Osteoblast (primary cell): ENCODE measurements at regions not wholly inside any gene's neighbourhood (a gene's known extent, or its start where the extent isn't known, plus 50 kb on each side); places are given as distances from the start of the nearest gene placed in this dataset.
A peak's percentile ranks its signal among the peaks of the same experiment; 100 is the strongest.

Experiments used
- DNase-seq: peaks from one replicate; pipeline ENCODE4 v3.0.0; 2011; ENCODE audit warnings: low spot score, mixed read lengths; ENCODE audit not compliant: insufficient read length; ENCODE audit errors: missing footprints
- H2AFZ ChIP-seq: 2 replicates; pipeline ENCODE4 v1.6.0; 2011; ENCODE audit warnings: mild to moderate bottlenecking, low read length
- H3K27ac ChIP-seq: 2 replicates; pipeline ENCODE4 v1.5.1; 2011; ENCODE audit warnings: mild to moderate bottlenecking, low read depth, low read length, moderate library complexity
- H3K27me3 ChIP-seq: 2 replicates; pipeline ENCODE4 v1.6.0; 2012; ENCODE audit warnings: mild to moderate bottlenecking, control low read depth, inconsistent platforms, low read length, moderate library complexity; ENCODE audit not compliant: insufficient read depth
- H3K36me3 ChIP-seq: 2 replicates; pipeline ENCODE4 v1.5.1; 2011; ENCODE audit warnings: mild to moderate bottlenecking, low read length, control low read depth, moderate library complexity; ENCODE audit not compliant: insufficient read depth
- H3K4me1 ChIP-seq: 2 replicates; pipeline ENCODE4 v1.5.1; 2011; ENCODE audit warnings: mild to moderate bottlenecking, low read length, control low read depth, moderate library complexity; ENCODE audit not compliant: insufficient read depth
- H3K4me2 ChIP-seq: 2 replicates; pipeline ENCODE4 v1.6.0; 2011; ENCODE audit warnings: mild to moderate bottlenecking, low read length; ENCODE audit not compliant: insufficient read depth
- H3K4me3 ChIP-seq: fragments of 200-600 bp; sonication (generic); 3 replicates; pipeline ENCODE4 v1.5.1; 2012; ENCODE audit warnings: mild to moderate bottlenecking, low read length, inconsistent platforms; ENCODE audit not compliant: insufficient read depth
- H3K79me2 ChIP-seq: 2 replicates; pipeline ENCODE4 v1.6.0; 2012; ENCODE audit warnings: mild to moderate bottlenecking, low read length, control low read depth, inconsistent platforms; ENCODE audit not compliant: insufficient read depth
- H3K9me3 ChIP-seq: 2 replicates; pipeline ENCODE4 v1.5.1; 2011; ENCODE audit warnings: low read depth, low read length, control low read depth
- H4K20me1 ChIP-seq: 2 replicates; pipeline ENCODE4 v1.6.0; 2012; ENCODE audit warnings: mild to moderate bottlenecking, low read length, control low read depth; ENCODE audit not compliant: insufficient read depth
- CTCF ChIP-seq: IDR thresholded peaks from 2 replicates; pipeline ENCODE4 v1.5.1; 2011; ENCODE audit warnings: mild to moderate bottlenecking, low read depth, low read length, moderate library complexity; ENCODE audit errors: extremely low read depth

- DNase-seq: no peak
- H3K36me3 ChIP-seq: no peaks in the 10 kb centered on the region
These were observed 890.2 kb upstream of the ZEB2 start for GRCh38 chr2:145410086-145410485.

GRCh38 chr2:145408980-145409379 is 889.1 kb upstream of the ZEB2 start:
- H3K27me3 ChIP-seq: no peaks in the 10 kb centered on the region
- DNase-seq: no peak
- H4K20me1 ChIP-seq: no peaks in the 10 kb centered on the region
- H3K27ac ChIP-seq: no peak overlapping the region
- H3K9me3 ChIP-seq: no peaks in the 10 kb centered on the region
- no peaks in the 10 kb centered on the region for H3K79me2 ChIP-seq
- no peak for TF ChIP-seq CTCF
- no peak overlapping the region for H3K4me2 ChIP-seq
- no peak overlapping the region for H3K4me3 ChIP-seq
- no peak overlapping the region for H2AFZ ChIP-seq
- H3K4me1 ChIP-seq: no peaks in the 10 kb centered on the region
- H3K36me3 ChIP-seq: no peaks in the 10 kb centered on the region

More at GRCh38 chr2:145410086-145410485, 890.2 kb upstream of the ZEB2 start:
- H3K9me3 ChIP-seq: no peaks in the 10 kb centered on the region
- no peak overlapping the region for H3K27ac ChIP-seq
- no peak overlapping the region for H3K4me3 ChIP-seq
- no peak overlapping the region for H2AFZ ChIP-seq
- no peak for TF ChIP-seq CTCF
- no peaks in the 10 kb centered on the region for H3K4me1 ChIP-seq
- no peak overlapping the region for H3K4me2 ChIP-seq
- H3K79me2 ChIP-seq: no peaks in the 10 kb centered on the region
- H3K27me3 ChIP-seq: no peaks in the 10 kb centered on the region
- H4K20me1 ChIP-seq: no peaks in the 10 kb centered on the region

- H4K20me1 ChIP-seq: no peaks in the 10 kb centered on the region
- H3K27me3 ChIP-seq: no peaks in the 10 kb centered on the region
- no peaks in the 10 kb centered on the region for H3K79me2 ChIP-seq
- no peak for TF ChIP-seq CTCF
- no peak for DNase-seq
- no peaks in the 10 kb centered on the region for H3K4me1 ChIP-seq
- H2AFZ ChIP-seq: peak overlapping the region; percentile 71
- no peak overlapping the region for H3K27ac ChIP-seq
- H3K4me2 ChIP-seq: no peak overlapping the region
- H3K36me3 ChIP-seq: no peaks in the 10 kb centered on the region
- no peak overlapping the region for H3K4me3 ChIP-seq
- H3K9me3 ChIP-seq: no peaks in the 10 kb centered on the region
These were observed 884.8 kb upstream of the ZEB2 start for GRCh38 chr2:145404690-145405089.

GRCh38 chr2:145402706-145403277 is 882.9 kb upstream of the ZEB2 start:
- H3K9me3 ChIP-seq: no peaks in the 10 kb centered on the region
- H3K27ac ChIP-seq: no peak overlapping the region
- H3K4me2 ChIP-seq: no peak overlapping the region
- H2AFZ ChIP-seq: no peak overlapping the region
- no peak for DNase-seq
- H3K4me1 ChIP-seq: no peaks in the 10 kb centered on the region
- no peaks in the 10 kb centered on the region for H4K20me1 ChIP-seq
- no peaks in the 10 kb centered on the region for H3K36me3 ChIP-seq
- H3K27me3 ChIP-seq: no peaks in the 10 kb centered on the region
- TF ChIP-seq CTCF: no peak
- H3K79me2 ChIP-seq: no peaks in the 10 kb centered on the region
- H3K4me3 ChIP-seq: no peak overlapping the region
